NT2/D1 (cell line): ENCODE measurements at regions not wholly inside any gene's neighbourhood (a gene's known extent, or its start where the extent isn't known, plus 50 kb on each side); places are given as distances from the start of the nearest gene placed in this dataset.

ENCODE experiments used
- SUZ12 ChIP-seq: IDR thresholded peaks from 2 replicates; pipeline ENCODE4 v1.6.1; 2011; ENCODE audit not compliant: insufficient read length, insufficient read depth; ENCODE audit errors: extremely low read depth
- YY1 ChIP-seq: IDR thresholded peaks from 2 replicates; pipeline ENCODE4 v1.6.1; 2011; ENCODE audit not compliant: insufficient read length, insufficient read depth
- ZNF274 ChIP-seq: IDR thresholded peaks from 2 replicates; pipeline ENCODE4 v1.6.1; 2011; ENCODE audit warnings: mild to moderate bottlenecking, low read depth, low read length

DNA sequence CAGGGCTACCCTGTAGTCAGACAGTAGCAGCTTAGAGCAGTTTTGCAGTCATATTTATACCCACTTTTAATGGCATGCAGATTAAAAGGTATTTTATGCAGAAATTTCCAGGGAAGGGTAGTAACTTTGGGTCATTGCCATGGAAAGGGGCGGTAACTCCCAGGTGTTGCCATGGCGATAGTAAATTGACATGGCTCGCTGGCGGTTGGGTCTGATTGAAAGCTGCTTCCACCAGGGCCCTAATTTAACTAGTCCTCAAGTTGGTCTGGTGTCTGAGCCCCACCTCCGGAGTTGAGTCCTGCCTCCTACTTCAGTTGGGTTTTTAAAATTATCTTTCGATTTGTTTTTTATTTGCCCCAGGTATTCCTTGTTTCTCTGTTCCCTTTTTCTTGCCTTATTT is 70.1 kb downstream of the NAA11 start:
- no peak for TF ChIP-seq YY1
- no peak for TF ChIP-seq ZNF274
- no peak for TF ChIP-seq SUZ12
